Activated naive CD8-positive, alpha-beta T cell (primary cell): ENCODE measurements at regions not wholly inside any gene's neighbourhood (a gene's known extent, or its start where the extent isn't known, plus 50 kb on each side); places are given as distances from the start of the nearest gene placed in this dataset.

Experiments used
- H3K27ac Mint-ChIP-seq: one replicate; pipeline ENCODE4 v1.8.0; 2021; ENCODE audit warnings: mixed read lengths
- H3K27me3 Mint-ChIP-seq: one replicate; pipeline ENCODE4 v1.8.0; 2021; ENCODE audit warnings: mixed read lengths
- H3K36me3 Mint-ChIP-seq: one replicate; pipeline ENCODE4 v1.8.0; 2021; ENCODE audit warnings: mixed read lengths
- H3K4me1 Mint-ChIP-seq: one replicate; pipeline ENCODE4 v1.8.0; 2021; ENCODE audit warnings: low read depth, mixed read lengths
- H3K4me3 Mint-ChIP-seq: one replicate; pipeline ENCODE4 v1.8.0; 2021; ENCODE audit warnings: mild to moderate bottlenecking, mixed read lengths
- H3K9me3 Mint-ChIP-seq: one replicate; pipeline ENCODE4 v1.8.0; 2021; ENCODE audit warnings: low read depth, mixed read lengths

GRCh38 chr11:127381247-127381646 is 380.7 kb upstream of the KIRREL3 start:
- H3K4me3 Mint-ChIP-seq: no peak overlapping the region
- H3K9me3 Mint-ChIP-seq: no peaks in the 10 kb centered on the region
- H3K27me3 Mint-ChIP-seq: no peaks in the 10 kb centered on the region
- no peaks in the 10 kb centered on the region for H3K36me3 Mint-ChIP-seq
- no peak overlapping the region for H3K27ac Mint-ChIP-seq
- H3K4me1 Mint-ChIP-seq: no peaks in the 10 kb centered on the region

GRCh38 chr11:127379686-127380085 is 379.1 kb upstream of the KIRREL3 start:
- Mint-ChIP-seq H3K4me3 (no peak overlapping the region), H3K27me3 (no peaks in the 10 kb centered on the region), H3K36me3 (no peaks in the 10 kb centered on the region), H3K27ac (no peak overlapping the region), H3K9me3 (no peaks in the 10 kb centered on the region), H3K4me1 (no peaks in the 10 kb centered on the region)

GRCh38 chr11:127376301-127376700 is 375.7 kb upstream of the KIRREL3 start:
- Mint-ChIP-seq H3K27ac (no peak overlapping the region), H3K27me3 (no peaks in the 10 kb centered on the region), H3K9me3 (no peaks in the 10 kb centered on the region), H3K4me1 (no peaks in the 10 kb centered on the region), H3K36me3 (no peaks in the 10 kb centered on the region), H3K4me3 (no peak overlapping the region)

GRCh38 chr11:127369356-127369755 is 368.8 kb upstream of the KIRREL3 start:
- H3K36me3 Mint-ChIP-seq: no peaks in the 10 kb centered on the region
- H3K27ac Mint-ChIP-seq: no peak overlapping the region
- H3K27me3 Mint-ChIP-seq: no peaks in the 10 kb centered on the region
- no peaks in the 10 kb centered on the region for H3K9me3 Mint-ChIP-seq
- no peaks in the 10 kb centered on the region for H3K4me1 Mint-ChIP-seq
- H3K4me3 Mint-ChIP-seq: no peak overlapping the region

DNA sequence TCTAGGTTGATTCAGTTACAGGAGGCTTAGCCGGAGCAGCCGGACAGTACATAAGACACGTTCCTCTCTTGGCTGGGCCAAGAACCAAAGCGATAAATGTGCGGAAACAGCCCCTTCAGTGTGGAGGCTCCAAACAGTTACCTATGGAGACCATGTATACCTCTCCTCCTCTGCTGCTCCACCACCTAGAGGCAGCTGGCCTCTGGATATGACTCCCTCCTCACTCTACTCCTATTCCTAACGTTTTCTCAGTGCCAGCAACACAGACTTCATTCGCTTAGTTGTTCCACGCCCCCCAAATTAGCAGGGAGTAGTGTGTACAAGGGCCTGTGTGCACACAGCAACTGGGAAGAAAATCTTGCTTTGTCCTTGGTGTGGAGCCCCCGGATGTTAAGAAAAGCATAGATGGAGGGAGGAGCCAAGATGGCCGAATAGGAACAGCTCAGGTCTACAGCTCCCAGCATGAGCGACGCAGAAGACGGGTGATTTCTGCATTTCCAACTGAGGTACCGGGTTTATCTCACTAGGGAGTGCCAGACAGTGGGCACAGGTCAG is 362.3 kb upstream of the KIRREL3 start:
- Mint-ChIP-seq H3K4me3 (no peak overlapping the region), H3K36me3 (no peaks in the 10 kb centered on the region), H3K27ac (no peak overlapping the region), H3K4me1 (no peaks in the 10 kb centered on the region), H3K27me3 (peaks cover 5% of the 10 kb centered on the region), H3K9me3 (no peaks in the 10 kb centered on the region)

- H3K4me3 Mint-ChIP-seq: no peak overlapping the region
- H3K27me3 Mint-ChIP-seq: peaks cover 8% of the 10 kb centered on the region
- no peaks in the 10 kb centered on the region for H3K4me1 Mint-ChIP-seq
- H3K27ac Mint-ChIP-seq: no peak overlapping the region
- no peaks in the 10 kb centered on the region for H3K9me3 Mint-ChIP-seq
- no peaks in the 10 kb centered on the region for H3K36me3 Mint-ChIP-seq
Observed at GRCh38 chr11:127358160-127358559, 357.6 kb upstream of the KIRREL3 start.

GRCh38 chr11:127350476-127350875 is 349.9 kb upstream of the KIRREL3 start:
- no peaks in the 10 kb centered on the region for H3K36me3 Mint-ChIP-seq
- H3K4me1 Mint-ChIP-seq: no peaks in the 10 kb centered on the region
- H3K9me3 Mint-ChIP-seq: peaks cover 3% of the 10 kb centered on the region
- H3K27ac Mint-ChIP-seq: no peak overlapping the region
- no peak overlapping the region for H3K4me3 Mint-ChIP-seq
- peaks cover 4% of the 10 kb centered on the region for H3K27me3 Mint-ChIP-seq

DNA sequence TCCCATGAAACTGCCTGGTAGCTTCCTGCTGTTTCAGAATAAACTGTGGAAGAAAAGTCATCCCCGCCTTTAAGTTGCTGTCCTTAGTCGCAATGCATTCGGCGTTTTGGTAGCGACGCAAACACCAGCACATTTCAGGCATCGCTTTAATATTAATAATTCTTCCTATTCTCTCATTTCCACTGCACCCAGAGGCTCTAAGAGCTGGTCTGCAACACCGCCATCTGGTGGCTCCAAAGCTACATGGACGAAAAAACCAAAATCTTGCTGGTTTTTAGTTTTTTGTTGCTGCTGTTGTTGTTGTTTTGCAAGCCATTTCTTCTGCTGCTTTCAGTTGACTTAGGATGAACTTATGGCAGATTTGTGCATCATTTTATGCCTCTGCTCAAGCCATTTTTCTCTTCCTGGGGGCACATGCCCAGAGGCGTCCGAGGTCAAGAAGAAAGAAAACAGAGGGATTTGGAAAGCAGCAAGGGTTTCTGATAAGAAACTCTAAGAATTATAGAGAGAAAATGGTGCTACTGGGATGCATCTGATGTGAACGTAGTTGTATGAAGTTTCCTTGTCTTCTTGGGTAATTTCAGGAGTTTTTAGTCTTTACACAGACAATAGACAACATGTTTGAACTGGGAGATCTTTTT is 345.4 kb upstream of the KIRREL3 start:
- Mint-ChIP-seq H3K4me1 (no peaks in the 10 kb centered on the region), H3K27me3 (peaks cover 1% of the 10 kb centered on the region), H3K9me3 (peaks cover 3% of the 10 kb centered on the region), H3K36me3 (no peaks in the 10 kb centered on the region), H3K27ac (no peak overlapping the region), H3K4me3 (no peak overlapping the region)

GRCh38 chr11:127340438-127340837 is 339.9 kb upstream of the KIRREL3 start:
- Mint-ChIP-seq H3K4me3 (no peak overlapping the region), H3K9me3 (no peaks in the 10 kb centered on the region), H3K27ac (no peak overlapping the region), H3K36me3 (no peaks in the 10 kb centered on the region), H3K4me1 (no peaks in the 10 kb centered on the region), H3K27me3 (no peaks in the 10 kb centered on the region)

GRCh38 chr11:127339376-127339775 is 338.8 kb upstream of the KIRREL3 start:
- Mint-ChIP-seq H3K4me3 (no peak overlapping the region), H3K27me3 (no peaks in the 10 kb centered on the region), H3K9me3 (no peaks in the 10 kb centered on the region)

GRCh38 chr11:127338380-127339259 is 338.1 kb upstream of the KIRREL3 start:
- H3K36me3 Mint-ChIP-seq: no peaks in the 10 kb centered on the region
- H3K9me3 Mint-ChIP-seq: no peaks in the 10 kb centered on the region
- H3K27ac Mint-ChIP-seq: no peak overlapping the region
- H3K27me3 Mint-ChIP-seq: no peaks in the 10 kb centered on the region
- H3K4me1 Mint-ChIP-seq: no peaks in the 10 kb centered on the region
- H3K4me3 Mint-ChIP-seq: no peak overlapping the region

More at GRCh38 chr11:127339376-127339775, 338.8 kb upstream of the KIRREL3 start:
- Mint-ChIP-seq H3K4me1 (no peaks in the 10 kb centered on the region), H3K27ac (no peak overlapping the region), H3K36me3 (no peaks in the 10 kb centered on the region)

DNA sequence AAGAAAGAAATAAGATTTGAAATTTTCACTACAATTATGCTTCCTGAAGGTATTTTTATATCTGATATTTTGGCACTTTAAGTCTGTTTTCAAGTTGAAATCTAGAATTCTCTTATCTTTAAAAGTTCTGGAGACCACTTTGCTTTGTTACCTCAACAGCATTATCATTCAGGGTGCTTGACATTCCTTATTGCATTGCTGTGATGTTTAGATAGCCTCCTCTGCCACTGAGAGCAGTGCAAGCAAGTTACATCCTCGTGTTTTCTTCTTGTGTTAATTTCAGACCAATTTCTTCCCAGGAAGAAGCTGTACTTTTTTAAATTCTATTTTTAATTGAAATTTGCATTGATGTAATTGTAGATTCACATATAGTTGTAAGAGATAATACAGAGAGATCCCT is 333.9 kb upstream of the KIRREL3 start:
- Mint-ChIP-seq H3K4me1 (no peaks in the 10 kb centered on the region), H3K36me3 (no peaks in the 10 kb centered on the region), H3K27me3 (no peaks in the 10 kb centered on the region), H3K27ac (no peak overlapping the region), H3K4me3 (no peak overlapping the region), H3K9me3 (peaks cover 9% of the 10 kb centered on the region)

GRCh38 chr11:127332896-127333295 is 332.3 kb upstream of the KIRREL3 start:
- no peaks in the 10 kb centered on the region for H3K36me3 Mint-ChIP-seq
- no peak overlapping the region for H3K4me3 Mint-ChIP-seq
- H3K27ac Mint-ChIP-seq: no peak overlapping the region
- peaks cover 9% of the 10 kb centered on the region for H3K9me3 Mint-ChIP-seq
- no peaks in the 10 kb centered on the region for H3K4me1 Mint-ChIP-seq
- H3K27me3 Mint-ChIP-seq: no peaks in the 10 kb centered on the region

DNA sequence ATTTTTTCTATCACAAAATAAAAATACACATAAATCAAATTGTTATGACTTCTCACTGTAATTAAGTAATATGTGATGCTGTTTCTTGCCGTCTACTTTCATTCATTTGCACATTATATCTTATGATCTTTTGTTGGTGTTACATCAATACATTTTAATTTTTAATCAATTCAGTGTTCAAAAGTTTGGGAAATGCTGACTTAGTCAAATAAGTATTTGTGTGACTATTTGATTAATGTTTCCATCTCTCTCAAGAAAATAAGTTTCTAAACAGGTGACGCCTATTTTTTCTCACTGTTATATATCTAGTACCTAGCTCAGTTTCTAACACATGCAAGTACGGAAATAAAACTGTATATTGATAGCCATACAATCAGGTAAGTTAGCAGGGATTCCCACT is 329.5 kb upstream of the KIRREL3 start:
- no peaks in the 10 kb centered on the region for H3K27me3 Mint-ChIP-seq
- no peaks in the 10 kb centered on the region for H3K36me3 Mint-ChIP-seq
- no peaks in the 10 kb centered on the region for H3K4me1 Mint-ChIP-seq
- H3K4me3 Mint-ChIP-seq: no peak overlapping the region
- H3K9me3 Mint-ChIP-seq: peaks cover 9% of the 10 kb centered on the region
- no peak overlapping the region for H3K27ac Mint-ChIP-seq

DNA sequence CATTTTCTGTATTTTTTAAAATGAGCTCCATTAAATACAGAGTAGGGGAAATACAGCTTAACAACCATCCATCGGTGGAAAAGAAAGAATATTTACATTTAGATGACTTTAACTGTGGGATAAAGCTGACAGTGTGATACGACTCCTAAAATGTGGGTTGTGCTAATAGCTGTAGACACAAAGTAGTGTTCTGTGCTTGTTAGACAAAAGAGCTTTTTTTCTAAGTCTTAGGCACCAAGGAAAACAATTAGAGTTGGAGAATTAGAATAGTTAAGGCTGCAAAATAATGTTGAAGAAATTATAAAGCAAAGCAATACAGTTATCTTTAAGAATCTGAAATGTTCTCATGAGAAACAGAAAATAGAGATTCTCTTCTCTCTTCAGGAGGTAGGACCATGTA is 307.7 kb upstream of the KIRREL3 start:
- no peaks in the 10 kb centered on the region for H3K9me3 Mint-ChIP-seq
- H3K27me3 Mint-ChIP-seq: no peaks in the 10 kb centered on the region
- H3K4me1 Mint-ChIP-seq: no peaks in the 10 kb centered on the region
- H3K27ac Mint-ChIP-seq: no peak overlapping the region
- H3K4me3 Mint-ChIP-seq: no peak overlapping the region
- no peaks in the 10 kb centered on the region for H3K36me3 Mint-ChIP-seq
